Sigmoid colon (tissue), 6 donors: ENCODE measurements at regions not wholly inside any gene's neighbourhood (a gene's known extent, or its start where the extent isn't known, plus 50 kb on each side); places are given as distances from the start of the nearest gene placed in this dataset.

Experiments used
- DNase-seq: peaks from one replicate; pipeline ENCODE4 v3.0.0-alpha.2; 2019
- H3K27ac ChIP-seq, 4 donors: fragments of 200-600 bp; sonication (generic); one replicate each; pipeline ENCODE4 v1.5.1; 2016 to 2019; ENCODE audit warnings: mild to moderate bottlenecking in 1 of 4
- H3K27me3 ChIP-seq, 3 donors: fragments of 200-600 bp; sonication (generic); one replicate each; pipeline ENCODE4 v1.5.1; 2019; ENCODE audit warnings: mild to moderate bottlenecking in 1 of 3
- H3K36me3 ChIP-seq, 4 donors: fragments of 200-600 bp; sonication (generic); one replicate each; pipeline ENCODE4 v1.5.1; 2016 to 2019
- H3K4me1 ChIP-seq, 4 donors: fragments of 200-600 bp; sonication (generic); one replicate each; pipeline ENCODE4 v1.5.1; 2017 to 2019
- H3K4me3 ChIP-seq, 4 donors: fragments of 200-600 bp; sonication (generic); one replicate each; pipeline ENCODE4 v1.5.1; 2017 to 2019; ENCODE audit warnings: mild to moderate bottlenecking in 2 of 4, moderate library complexity in 1 of 4
- H3K9me3 ChIP-seq, 4 donors: fragments of 200-600 bp in 3 of 4; sonication (generic) in 3 of 4; one replicate each; pipeline versions ENCODE4 v1.5.1 to v1.6.1; 2013 to 2019
- EP300 ChIP-seq, 4 donors: sonication (generic); formaldehyde crosslinking; IDR thresholded peaks; one replicate each; pipeline ENCODE4 v1.6.1; 2017; ENCODE audit warnings: antibody characterized with exemption in 4 of 4
- POLR2A ChIP-seq, 2 donors: fragments of 450-650 bp; IDR thresholded peaks; one replicate each; pipeline ENCODE4 v1.6.1; 2016; ENCODE audit warnings: antibody characterized with exemption in 2 of 2, mild to moderate bottlenecking in 2 of 2, moderate library complexity in 2 of 2
- POLR2AphosphoS5 ChIP-seq, 4 donors: sonication (generic); formaldehyde crosslinking; IDR thresholded peaks; one replicate each; pipeline ENCODE4 v1.6.1; 2017; ENCODE audit warnings: antibody characterized with exemption in 4 of 4
- WGBS, 2 donors: extraction: QIAGEN DNeasy Blood & Tissue Kit; methylation state at CpG; one replicate each; pipeline ENCODE4 v1.1.7; 2013; 5-methylcytosine and 5-hydroxymethylcytosine counted together
- intact Hi-C: fragments of 100-400 bp; cut with DNase I; formaldehyde crosslinking; loops from one replicate; pipeline ENCODE4 v1.15.1; 2023
- TF ChIP-seq, protein P1 (sequence below), 4 experiments: fragments of 450-650 bp in 3 of 4; fragments of 200-600 bp in 1 of 4; IDR thresholded peaks; one replicate each; pipeline ENCODE4 v1.5.1; 2016 to 2019; ENCODE audit warnings: antibody characterized with exemption in 4 of 4, mild to moderate bottlenecking in 3 of 4, moderate library complexity in 2 of 4
- donor health status: healthy with polysubstance abuse.
- donor health status: healthy.

DNA sequence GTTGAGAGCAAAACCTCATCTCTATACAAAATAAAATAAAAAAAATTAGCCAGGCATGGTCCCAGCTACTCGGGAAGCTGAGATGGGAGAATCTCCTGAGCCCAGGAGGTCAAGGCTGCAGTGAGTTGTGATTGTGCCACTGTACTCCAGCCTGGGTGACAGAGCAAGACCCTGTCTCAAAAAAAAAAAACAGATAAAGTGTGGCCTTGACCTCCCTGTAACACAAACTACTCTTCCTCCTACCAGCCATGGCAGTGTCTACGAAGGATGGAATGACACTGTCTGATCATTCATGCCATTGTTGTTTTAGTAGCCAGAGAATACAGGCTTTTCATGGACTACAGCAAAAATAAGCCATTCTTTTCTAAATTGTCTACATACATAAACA is 117.1 kb upstream of the IQSEC1 start:
- 65 to 76% methylated on average over 2 of the region's 2 CpGs for WGBS, 2 donors
- H3K27ac ChIP-seq = no peak overlapping the region

DNA sequence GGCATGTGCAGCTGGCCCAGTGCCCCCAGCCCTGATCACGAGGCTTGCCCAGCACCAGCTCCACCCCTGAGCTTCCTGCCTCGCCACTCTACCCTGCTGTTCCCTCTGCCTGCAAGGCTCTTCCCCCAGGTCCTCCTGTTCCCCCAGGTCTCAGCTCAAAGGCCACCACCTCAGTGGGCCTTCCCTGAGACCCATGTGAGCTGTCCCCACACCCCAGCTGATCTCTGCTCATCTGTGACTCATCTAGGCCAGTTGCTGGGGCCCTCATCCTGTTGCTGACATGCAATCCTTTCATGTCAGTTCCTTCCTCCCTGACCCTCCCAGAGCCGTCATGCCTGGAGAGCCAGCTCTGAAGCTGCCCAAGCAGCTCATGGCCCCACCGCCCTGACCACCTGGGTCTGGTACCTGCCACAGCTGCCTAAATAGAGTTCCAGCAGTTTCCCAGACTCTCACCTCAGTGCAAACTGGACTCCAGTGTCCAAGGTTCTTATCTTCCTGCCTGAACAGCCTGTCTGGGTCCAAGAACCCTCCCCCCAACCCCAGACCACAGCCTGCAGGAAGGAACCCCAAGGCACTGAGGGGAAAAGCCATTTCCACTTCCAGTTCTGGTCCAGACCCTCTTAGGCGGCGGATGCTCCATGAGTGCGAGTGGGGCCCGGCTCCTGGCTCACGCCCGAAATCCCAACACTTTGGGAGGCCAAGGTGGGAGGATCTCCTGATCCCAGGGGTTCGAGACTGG is 116.6 kb upstream of the IQSEC1 start:
- TF ChIP-seq POLR2AphosphoS5 (IDR thresholded peaks at IDR 0.05) (no peak), EP300 (IDR thresholded peaks at IDR 0.05) (no peak), POLR2A (IDR thresholded peaks at IDR 0.05) (no peak)
- TF ChIP-seq, protein P1, sequence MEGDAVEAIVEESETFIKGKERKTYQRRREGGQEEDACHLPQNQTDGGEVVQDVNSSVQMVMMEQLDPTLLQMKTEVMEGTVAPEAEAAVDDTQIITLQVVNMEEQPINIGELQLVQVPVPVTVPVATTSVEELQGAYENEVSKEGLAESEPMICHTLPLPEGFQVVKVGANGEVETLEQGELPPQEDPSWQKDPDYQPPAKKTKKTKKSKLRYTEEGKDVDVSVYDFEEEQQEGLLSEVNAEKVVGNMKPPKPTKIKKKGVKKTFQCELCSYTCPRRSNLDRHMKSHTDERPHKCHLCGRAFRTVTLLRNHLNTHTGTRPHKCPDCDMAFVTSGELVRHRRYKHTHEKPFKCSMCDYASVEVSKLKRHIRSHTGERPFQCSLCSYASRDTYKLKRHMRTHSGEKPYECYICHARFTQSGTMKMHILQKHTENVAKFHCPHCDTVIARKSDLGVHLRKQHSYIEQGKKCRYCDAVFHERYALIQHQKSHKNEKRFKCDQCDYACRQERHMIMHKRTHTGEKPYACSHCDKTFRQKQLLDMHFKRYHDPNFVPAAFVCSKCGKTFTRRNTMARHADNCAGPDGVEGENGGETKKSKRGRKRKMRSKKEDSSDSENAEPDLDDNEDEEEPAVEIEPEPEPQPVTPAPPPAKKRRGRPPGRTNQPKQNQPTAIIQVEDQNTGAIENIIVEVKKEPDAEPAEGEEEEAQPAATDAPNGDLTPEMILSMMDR (IDR thresholded peaks at IDR 0.05) = no peak
- no peaks in the 10 kb centered on the region for H3K4me1 ChIP-seq
- intact Hi-C loops = no loop called here
- 65 to 83% methylated on average over 11 of the region's 11 CpGs for WGBS, 2 donors
- no peak overlapping the region for H3K4me3 ChIP-seq
- peaks cover 0 to 5% (median 0%) of the 10 kb centered on the region in 4 donors for H3K9me3 ChIP-seq
- no peaks in the 10 kb centered on the region for H3K36me3 ChIP-seq
- no peak overlapping the region for H3K27ac ChIP-seq
- H3K27me3 ChIP-seq = peaks cover 0 to 22% (median 0%) of the 10 kb centered on the region in 3 donors
- DNase-seq = peak; percentile 54

More for the DNA sequence above, 117.1 kb upstream of the IQSEC1 start:
- Histone ChIP-seq H3K9me3 (peaks cover 0 to 5% (median 0%) of the 10 kb centered on the region in 4 donors), H3K4me1 (no peaks in the 10 kb centered on the region), H3K4me3 (no peak overlapping the region), H3K36me3 (no peaks in the 10 kb centered on the region), H3K27me3 (peaks cover 0 to 24% (median 0%) of the 10 kb centered on the region in 3 donors)
- DNase-seq = no peak
- TF ChIP-seq POLR2A (IDR thresholded peaks at IDR 0.05) (no peak), EP300 (IDR thresholded peaks at IDR 0.05) (no peak), POLR2AphosphoS5 (IDR thresholded peaks at IDR 0.05) (no peak)
- TF ChIP-seq, protein P1 (IDR thresholded peaks at IDR 0.05) = no peak
- intact Hi-C loops = no loop called here

DNA sequence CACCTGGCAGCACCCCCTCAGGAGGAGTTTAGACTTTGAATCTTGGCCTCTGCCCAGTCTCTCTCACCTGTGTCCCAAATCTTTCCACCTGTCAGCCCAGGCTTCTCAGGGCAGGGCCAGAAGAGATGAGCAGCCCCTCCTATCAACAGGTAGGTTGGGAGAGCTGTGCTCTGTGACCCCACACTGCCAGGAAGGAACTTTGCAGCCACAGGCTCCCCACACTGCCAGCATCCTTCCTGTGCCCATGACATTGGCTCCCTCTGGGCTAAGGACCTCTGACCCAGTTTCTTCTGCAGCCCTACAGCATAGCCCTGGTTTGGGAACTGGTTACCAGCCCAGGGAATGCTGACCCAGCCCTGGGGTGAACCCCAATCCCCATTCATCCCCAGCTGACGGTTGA is 115.7 kb upstream of the IQSEC1 start:
- Histone ChIP-seq H3K27ac (no peak overlapping the region), H3K36me3 (no peaks in the 10 kb centered on the region), H3K4me3 (no peak overlapping the region), H3K9me3 (peaks cover 0 to 5% (median 0%) of the 10 kb centered on the region in 4 donors), H3K4me1 (no peaks in the 10 kb centered on the region), H3K27me3 (peaks cover 0 to 13% (median 0%) of the 10 kb centered on the region in 3 donors)
- intact Hi-C loops = no loop called here
- TF ChIP-seq, protein P1 (IDR thresholded peaks at IDR 0.05) = no peak
- TF ChIP-seq EP300 (IDR thresholded peaks at IDR 0.05) = no peak
- no peak for DNase-seq
- WGBS, 2 donors = 89 to 91% methylated on average over 1 of the region's 1 CpG

DNA sequence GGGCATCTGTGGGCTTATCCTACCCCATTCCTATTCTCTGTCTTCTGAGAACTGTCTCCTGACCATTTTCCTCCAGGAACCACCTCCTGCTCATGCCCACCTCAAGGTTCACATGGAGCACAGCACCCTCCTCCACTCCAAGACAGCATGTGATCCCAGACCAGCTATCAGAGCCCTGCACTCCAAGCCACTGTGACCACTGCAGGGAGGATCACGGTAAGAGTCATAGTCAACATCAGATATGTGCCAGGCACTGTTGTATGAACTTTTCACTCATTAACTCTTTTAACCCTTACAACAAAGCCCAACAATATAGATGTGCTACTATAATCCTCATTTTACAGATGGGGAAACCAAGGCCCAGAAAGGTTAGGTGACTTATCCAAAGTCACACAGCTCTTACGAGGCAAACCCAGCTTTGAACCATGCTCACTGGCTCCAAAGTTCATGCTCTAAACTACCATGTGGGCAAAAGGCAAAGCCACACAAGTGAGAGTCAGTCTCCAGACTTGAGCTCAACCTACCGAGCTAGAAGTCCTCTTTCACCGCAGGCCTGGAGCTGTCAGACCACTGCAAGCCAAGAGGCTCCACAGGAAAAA is 115.1 kb upstream of the IQSEC1 start:
- peaks cover 0 to 7% (median 0%) of the 10 kb centered on the region in 3 donors for H3K27me3 ChIP-seq

More for the DNA sequence above, 115.1 kb upstream of the IQSEC1 start:
- 84 to 87% methylated on average over 4 of the region's 4 CpGs for WGBS, 2 donors
- Histone ChIP-seq H3K27ac (no peak overlapping the region), H3K4me3 (no peak overlapping the region), H3K4me1 (no peaks in the 10 kb centered on the region), H3K9me3 (peaks cover 0 to 7% (median 0%) of the 10 kb centered on the region in 4 donors), H3K36me3 (no peaks in the 10 kb centered on the region)
- intact Hi-C loops = no loop called here
- TF ChIP-seq POLR2AphosphoS5 (IDR thresholded peaks at IDR 0.05) = no peak
- TF ChIP-seq EP300 (IDR thresholded peaks at IDR 0.05) = no peak
- TF ChIP-seq POLR2A (IDR thresholded peaks at IDR 0.05) = no peak
- TF ChIP-seq, protein P1 (IDR thresholded peaks at IDR 0.05) = no peak
- DNase-seq = peak; percentile 17
